ENCODE measurements at regions not wholly inside any gene's neighbourhood (a gene's known extent, or its start where the extent isn't known, plus 50 kb on each side); places are given as distances from the start of the nearest gene placed in this dataset.

GRCh38 chr6:137424251-137424650 lies 69.9 kb downstream of the OLIG3 start:
- TF ChIP-seq POLR2A (IDR thresholded peaks at IDR 0.05) = no peak
- TF ChIP-seq, protein P1, sequence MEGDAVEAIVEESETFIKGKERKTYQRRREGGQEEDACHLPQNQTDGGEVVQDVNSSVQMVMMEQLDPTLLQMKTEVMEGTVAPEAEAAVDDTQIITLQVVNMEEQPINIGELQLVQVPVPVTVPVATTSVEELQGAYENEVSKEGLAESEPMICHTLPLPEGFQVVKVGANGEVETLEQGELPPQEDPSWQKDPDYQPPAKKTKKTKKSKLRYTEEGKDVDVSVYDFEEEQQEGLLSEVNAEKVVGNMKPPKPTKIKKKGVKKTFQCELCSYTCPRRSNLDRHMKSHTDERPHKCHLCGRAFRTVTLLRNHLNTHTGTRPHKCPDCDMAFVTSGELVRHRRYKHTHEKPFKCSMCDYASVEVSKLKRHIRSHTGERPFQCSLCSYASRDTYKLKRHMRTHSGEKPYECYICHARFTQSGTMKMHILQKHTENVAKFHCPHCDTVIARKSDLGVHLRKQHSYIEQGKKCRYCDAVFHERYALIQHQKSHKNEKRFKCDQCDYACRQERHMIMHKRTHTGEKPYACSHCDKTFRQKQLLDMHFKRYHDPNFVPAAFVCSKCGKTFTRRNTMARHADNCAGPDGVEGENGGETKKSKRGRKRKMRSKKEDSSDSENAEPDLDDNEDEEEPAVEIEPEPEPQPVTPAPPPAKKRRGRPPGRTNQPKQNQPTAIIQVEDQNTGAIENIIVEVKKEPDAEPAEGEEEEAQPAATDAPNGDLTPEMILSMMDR (IDR thresholded peaks at IDR 0.05) = no peak

Measured in body of pancreas (tissue), 4 donors.